ACHN (cell line): ENCODE measurements at regions not wholly inside any gene's neighbourhood (a gene's known extent, or its start where the extent isn't known, plus 50 kb on each side); places are given as distances from the start of the nearest gene placed in this dataset.

Experiments
- DNase-seq: peaks from one replicate; pipeline ENCODE4 v3.0.0-alpha.2; 2015
- in situ Hi-C: cut with HindIII; loops from 2 replicates; pipeline ENCODE4 v1.10.0; 2017; ENCODE audit warnings: low sequenced_read_pairs, low pct_ligation_motif_present, low pct_unique_long_range_greater_than_20kb

GRCh38 chr2:211247751-211248150, 691.4 kb downstream of the CPS1 start:
- in situ Hi-C loops: no loop called here
- no peak for DNase-seq

DNA sequence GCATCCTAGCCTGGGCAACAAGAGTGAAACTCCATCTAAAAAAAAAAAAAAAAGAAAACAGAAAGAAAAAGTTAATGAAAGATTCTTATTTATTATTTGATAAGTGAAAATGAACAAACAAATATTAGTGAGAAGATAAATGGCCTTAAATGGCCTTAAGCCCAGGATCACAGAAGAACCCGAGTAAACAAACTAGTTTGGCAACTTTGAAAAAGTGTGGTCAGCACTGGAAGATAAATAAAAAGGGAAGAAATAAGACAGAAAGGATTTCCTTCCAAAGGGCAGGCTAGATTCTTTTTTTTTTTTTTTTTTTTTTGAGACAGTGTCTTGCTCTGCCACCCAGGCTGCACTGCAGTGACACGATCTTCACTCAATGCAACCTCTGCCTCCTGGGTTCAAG, 692.4 kb downstream of the CPS1 start:
- no peak for DNase-seq
- in situ Hi-C loops: no loop called here

DNA sequence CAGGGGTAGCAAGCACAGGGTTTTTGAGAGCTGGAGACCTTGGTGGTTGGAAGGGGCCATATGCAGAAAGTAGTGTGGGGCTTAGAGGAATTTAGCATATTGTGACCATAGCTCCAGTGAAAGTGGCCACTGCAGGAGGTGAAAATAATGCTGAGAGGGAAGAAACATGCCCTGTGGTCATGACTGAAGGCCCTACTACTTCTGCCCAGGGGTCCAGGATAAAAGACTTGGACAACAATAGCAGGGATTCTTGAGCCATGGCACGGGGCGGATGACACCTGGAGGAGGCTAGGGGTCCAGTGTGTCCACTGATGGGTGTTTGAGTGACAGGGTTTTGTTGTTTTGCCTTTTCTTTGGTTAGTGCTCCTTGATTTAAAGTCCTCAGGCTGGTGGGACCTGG, 694.6 kb downstream of the CPS1 start:
- in situ Hi-C loops: no loop called here
- no peak for DNase-seq

- in situ Hi-C loops: no loop called here
- no peak for DNase-seq
Observed at GRCh38 chr2:211258646-211259335, 702.4 kb downstream of the CPS1 start.

DNA sequence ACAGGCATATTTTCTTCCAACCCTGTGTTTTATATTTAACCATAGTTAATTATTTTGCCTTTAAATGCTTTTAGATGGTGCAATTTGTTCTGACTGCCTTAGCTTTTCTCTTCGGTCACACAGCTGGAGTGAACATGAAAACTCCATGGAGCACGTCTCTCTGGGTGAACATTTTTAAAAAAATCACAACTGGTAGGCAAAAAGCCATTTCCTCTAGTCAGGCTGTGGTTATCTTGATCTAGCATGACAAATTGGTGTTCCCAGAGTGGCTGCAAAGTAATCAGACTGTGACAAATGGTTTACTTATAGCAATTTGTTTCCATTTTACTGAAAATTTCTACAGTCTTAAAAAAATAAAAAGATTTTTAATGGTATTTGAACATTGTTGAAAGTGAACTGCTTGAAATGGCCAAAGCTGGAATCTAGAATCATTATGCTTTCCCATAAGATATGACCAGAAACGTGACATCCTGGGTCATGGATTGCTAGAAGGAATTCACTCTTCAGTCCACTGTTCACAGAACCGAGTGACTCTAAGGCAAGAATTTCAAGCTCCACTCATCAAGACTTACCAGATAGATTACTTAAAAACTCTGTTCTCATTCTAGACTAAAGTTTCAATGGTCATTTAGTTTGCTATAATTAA, 703.6 kb downstream of the CPS1 start:
- no peak for DNase-seq
- in situ Hi-C loops: no loop called here

- DNase-seq: no peak
- in situ Hi-C loops: no loop called here
Observed at GRCh38 chr2:211270257-211270656, 713.9 kb downstream of the CPS1 start.

DNA sequence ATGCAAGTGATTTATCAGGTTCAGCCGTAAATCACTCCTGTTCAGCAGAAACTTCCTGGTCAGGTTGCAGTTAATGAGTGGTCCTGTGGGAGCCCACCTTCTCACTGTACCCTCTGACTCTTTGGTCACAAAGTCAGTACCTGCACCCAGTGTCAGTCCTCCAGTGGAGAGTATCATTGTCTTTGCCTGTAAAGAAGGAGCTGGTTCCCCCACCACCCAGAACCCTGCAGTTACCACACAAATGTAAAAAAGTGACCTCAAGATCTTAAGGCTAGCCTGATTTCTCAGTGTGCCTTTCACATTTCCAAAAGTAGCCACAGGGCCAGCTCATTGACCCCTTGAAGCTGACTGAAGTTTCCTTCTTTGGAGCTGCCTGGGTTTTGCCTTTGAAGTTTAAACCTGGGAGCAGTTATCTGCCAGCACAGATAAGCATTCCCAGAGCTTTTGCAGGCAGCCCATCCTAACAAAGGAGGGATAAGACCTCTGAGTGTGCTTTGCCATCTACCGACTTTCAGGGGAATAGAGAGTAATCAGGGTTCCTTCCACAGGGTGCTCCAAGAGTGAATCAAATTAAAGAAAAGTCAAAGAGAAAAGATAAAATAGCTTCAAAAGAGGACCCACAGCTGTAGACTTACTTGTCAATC, 725.2 kb downstream of the CPS1 start:
- DNase-seq: no peak
- in situ Hi-C loops: no loop called here

DNA sequence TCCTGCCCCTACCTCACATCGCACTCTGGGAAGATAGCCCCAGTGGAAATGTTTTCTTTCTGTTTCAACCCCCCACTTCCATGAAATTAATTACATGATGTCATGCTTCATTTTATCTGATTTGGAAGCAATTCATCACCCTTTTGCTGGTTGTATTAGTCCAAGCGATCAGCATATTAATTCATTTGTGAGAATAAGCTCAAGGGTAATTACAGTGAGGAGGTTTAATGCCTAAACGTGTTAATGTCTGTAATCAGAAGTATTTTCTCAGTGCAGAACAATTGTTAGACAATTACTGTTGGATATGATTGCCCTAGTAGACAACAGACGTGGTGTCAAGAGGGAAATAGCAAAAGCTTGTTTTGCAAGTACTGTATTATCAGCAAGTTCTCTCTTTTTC, 746.3 kb downstream of the CPS1 start:
- in situ Hi-C loops: no loop called here
- no peak for DNase-seq

DNA sequence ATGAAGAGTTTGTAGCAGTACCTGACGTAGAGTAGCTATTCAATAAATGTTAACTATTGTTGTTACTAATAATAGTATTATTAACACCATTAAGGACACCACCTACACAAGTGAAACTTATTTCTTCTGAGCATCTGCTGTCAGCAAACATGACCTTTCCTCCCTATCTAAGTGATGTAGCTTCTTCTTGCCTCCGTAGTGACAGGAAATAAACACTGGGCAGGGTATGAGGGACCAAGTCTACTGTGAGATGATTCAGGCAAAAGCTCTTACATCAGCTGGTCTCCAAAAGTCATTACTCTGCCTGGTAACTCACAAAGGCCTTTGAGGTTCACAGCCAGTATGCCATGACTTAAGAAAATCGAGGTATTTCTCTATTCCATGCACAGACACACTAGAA, 750.5 kb downstream of the CPS1 start:
- DNase-seq: no peak
- in situ Hi-C loops: no loop called here
